GM10248 (cell line): ENCODE measurements at regions not wholly inside any gene's neighbourhood (a gene's known extent, or its start where the extent isn't known, plus 50 kb on each side); places are given as distances from the start of the nearest gene placed in this dataset.

ENCODE experiments used
- CTCF ChIA-PET: fragments of 300-600 bp; sonication (Branson Sonifier 250); formaldehyde crosslinking; extraction: SDS; loops from one replicate; lab custom pipeline; 2021; ENCODE audit warnings: antibody characterized with exemption; lab: Yijun Ruan, JAX
- POLR2A ChIA-PET: fragments of 350-650 bp; sonication (Branson Sonifier 250); formaldehyde crosslinking; extraction: SDS; loops from one replicate; lab custom pipeline; 2020; ENCODE audit warnings: antibody characterized with exemption; lab: Yijun Ruan, JAX
- DNase-seq: peaks from one replicate; pipeline ENCODE4 v3.0.0; 2012; ENCODE audit errors: extremely low spot score
- TF ChIP-seq, protein P1 (sequence below): IDR thresholded peaks from 2 replicates; pipeline ENCODE4 v1.5.1; 2012; ENCODE audit warnings: mild to moderate bottlenecking, low read depth; ENCODE audit errors: extremely low read depth, missing control alignments, control extremely low read depth

- CTCF ChIA-PET, result interaction anchor here (1.8 kb wide), 1 partner anchor 10 kb away, joined by 5 read pairs; no protein-coding TSS in a partner anchor
- TF ChIP-seq, protein P1, sequence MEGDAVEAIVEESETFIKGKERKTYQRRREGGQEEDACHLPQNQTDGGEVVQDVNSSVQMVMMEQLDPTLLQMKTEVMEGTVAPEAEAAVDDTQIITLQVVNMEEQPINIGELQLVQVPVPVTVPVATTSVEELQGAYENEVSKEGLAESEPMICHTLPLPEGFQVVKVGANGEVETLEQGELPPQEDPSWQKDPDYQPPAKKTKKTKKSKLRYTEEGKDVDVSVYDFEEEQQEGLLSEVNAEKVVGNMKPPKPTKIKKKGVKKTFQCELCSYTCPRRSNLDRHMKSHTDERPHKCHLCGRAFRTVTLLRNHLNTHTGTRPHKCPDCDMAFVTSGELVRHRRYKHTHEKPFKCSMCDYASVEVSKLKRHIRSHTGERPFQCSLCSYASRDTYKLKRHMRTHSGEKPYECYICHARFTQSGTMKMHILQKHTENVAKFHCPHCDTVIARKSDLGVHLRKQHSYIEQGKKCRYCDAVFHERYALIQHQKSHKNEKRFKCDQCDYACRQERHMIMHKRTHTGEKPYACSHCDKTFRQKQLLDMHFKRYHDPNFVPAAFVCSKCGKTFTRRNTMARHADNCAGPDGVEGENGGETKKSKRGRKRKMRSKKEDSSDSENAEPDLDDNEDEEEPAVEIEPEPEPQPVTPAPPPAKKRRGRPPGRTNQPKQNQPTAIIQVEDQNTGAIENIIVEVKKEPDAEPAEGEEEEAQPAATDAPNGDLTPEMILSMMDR, result no peak
- DNase-seq, result peak; percentile 29
- POLR2A ChIA-PET, result no interaction called here
These were observed 79.5 kb upstream of the ATXN1 start for GRCh38 chr6:16840725-16841124.

GRCh38 chr6:16840291-16840690, 79.0 kb upstream of the ATXN1 start:
- POLR2A ChIA-PET, result no interaction called here
- TF ChIP-seq, protein P1, result no peak
- CTCF ChIA-PET, result interaction anchor here (1.8 kb wide), 1 partner anchor 10 kb away, joined by 5 read pairs; no protein-coding TSS in a partner anchor
- no peak for DNase-seq

DNA sequence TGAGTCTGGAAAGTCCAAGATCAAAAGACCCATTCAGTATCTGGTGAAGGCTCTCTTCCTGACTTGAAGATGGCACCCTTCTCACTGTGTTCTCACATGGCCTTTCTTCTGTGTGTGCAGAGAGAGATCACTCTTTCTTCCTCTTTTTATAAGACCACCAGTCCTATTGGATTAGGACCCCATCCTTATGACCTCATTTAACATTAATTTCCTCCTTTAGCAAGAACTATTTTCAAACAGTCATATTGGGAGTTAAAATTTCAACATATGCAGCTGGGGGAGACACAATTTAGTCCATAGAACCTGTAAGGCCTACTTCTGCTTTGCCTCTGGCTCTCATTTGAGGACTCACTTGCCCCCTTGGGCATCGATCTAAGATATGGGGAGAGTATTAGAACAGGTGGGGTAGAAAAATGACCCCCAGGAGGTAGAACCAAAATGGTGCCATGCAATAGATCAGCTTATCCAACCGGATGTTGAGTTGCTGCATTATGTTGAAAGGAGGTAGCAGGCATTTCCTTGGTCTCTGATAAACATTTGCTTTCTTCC, 78.4 kb upstream of the ATXN1 start:
- TF ChIP-seq, protein P1, result no peak
- POLR2A ChIA-PET, result no interaction called here
- CTCF ChIA-PET, result interaction anchor here (1.8 kb wide), 1 partner anchor 11 kb away, joined by 5 read pairs; no protein-coding TSS in a partner anchor
- no peak for DNase-seq

- TF ChIP-seq, protein P1, result no peak
- CTCF ChIA-PET, result interaction anchor here (1.3 to 2.8 kb wide), 3 partner anchors 11 to 73 kb away, joined by 3 to 9 read pairs (median 4); no protein-coding TSS in a partner anchor
- POLR2A ChIA-PET, result interaction anchor here (0.7 kb wide), 1 partner anchor 74 kb away, joined by 3 read pairs; no protein-coding TSS in a partner anchor
- DNase-seq, result no peak
These were observed 76.1 kb upstream of the ATXN1 start for GRCh38 chr6:16837217-16837972.

DNA sequence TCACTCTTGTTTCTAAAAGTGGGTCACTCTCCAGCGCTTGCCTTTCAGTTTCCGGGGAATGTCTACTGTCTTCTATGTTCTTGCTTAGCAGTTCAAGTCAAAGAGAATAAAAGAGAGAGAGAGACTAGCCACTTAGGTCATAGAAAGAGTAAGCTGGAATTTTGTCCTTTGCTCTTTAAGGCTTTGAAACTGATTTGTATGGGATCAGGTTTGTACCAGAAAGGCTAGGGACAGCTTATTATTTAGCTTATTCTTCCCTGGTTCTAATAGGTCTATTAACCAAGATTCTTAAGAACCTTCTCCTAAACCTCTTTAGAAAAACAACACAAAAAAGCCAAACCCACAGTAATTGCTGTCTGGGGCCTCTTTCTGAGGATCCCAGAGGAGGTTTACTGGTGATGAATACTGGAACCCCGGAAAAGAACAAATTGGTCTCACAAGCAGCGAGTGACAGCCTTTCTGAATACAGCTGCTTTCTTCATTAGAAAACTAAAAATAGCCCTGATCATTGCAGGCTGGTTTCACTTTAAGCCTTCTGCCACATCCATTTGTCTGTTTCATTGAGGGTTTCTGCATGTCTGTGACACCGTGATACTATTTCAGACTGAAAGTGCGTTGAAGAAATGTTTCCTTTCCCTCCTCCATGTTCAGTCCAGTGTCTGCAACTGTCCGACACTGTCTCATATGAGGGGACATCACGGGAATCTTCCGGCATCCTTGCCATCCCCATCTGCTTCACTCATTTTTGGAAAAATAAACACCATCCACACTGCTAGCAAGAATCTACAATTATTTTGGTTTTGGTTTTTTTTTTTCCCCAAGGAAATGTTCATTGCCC, 75.1 kb upstream of the ATXN1 start:
- peak; percentile 56 for DNase-seq
- CTCF ChIA-PET, result interaction anchor here (0.6 to 2.8 kb wide), 4 partner anchors 11 to 72 kb away, joined by 3 to 9 read pairs (median 4); no protein-coding TSS in a partner anchor

GRCh38 chr6:16834242-16834641, 73.0 kb upstream of the ATXN1 start:
- TF ChIP-seq, protein P1, result no peak
- DNase-seq, result no peak
- ChIA-PET CTCF (no interaction called here), POLR2A (no interaction called here)

More for the DNA sequence above, 75.1 kb upstream of the ATXN1 start:
- TF ChIP-seq, protein P1, result no peak
- POLR2A ChIA-PET, result no interaction called here
